NCI-H345 treated with DMSO at 0.1 percent for 48 hours (cell line): ENCODE measurements at regions not wholly inside any gene's neighbourhood (a gene's known extent, or its start where the extent isn't known, plus 50 kb on each side); places are given as distances from the start of the nearest gene placed in this dataset.
"Not testable (repeated sequence)": the region's sequence is repeated elsewhere in the genome, so short reads cannot be mapped to it uniquely, and the experiment has no call there.

Experiments
- DNase-seq: peaks from one replicate; lab custom pipeline; 2025; ENCODE audit not compliant: unreplicated experiment; lab: John Stamatoyannopoulos, UW

GRCh38 chr19:20482721-20483120 is 82.9 kb downstream of the ZNF737 start:
- no peak for DNase-seq

- DNase-seq = no peak
These were observed 83.8 kb downstream of the ZNF737 start for GRCh38 chr19:20481736-20482135.

GRCh38 chr19:20479483-20479882 is 86.1 kb downstream of the ZNF737 start:
- no peak for DNase-seq

- no peak for DNase-seq
These were observed 86.6 kb downstream of the ZNF737 start for GRCh38 chr19:20478936-20479335.

GRCh38 chr19:20472854-20473253 is 92.7 kb downstream of the ZNF737 start:
- DNase-seq = no peak

- DNase-seq = no peak
These were observed 94.2 kb downstream of the ZNF737 start for GRCh38 chr19:20471431-20471830.

- DNase-seq = no peak
These were observed 95.0 kb downstream of the ZNF737 start for GRCh38 chr19:20470345-20471135.

GRCh38 chr19:20466638-20466990 is 99.0 kb downstream of the ZNF737 start:
- DNase-seq = not testable (repeated sequence)

GRCh38 chr19:20465922-20466637 is 99.5 kb downstream of the ZNF737 start:
- DNase-seq = not testable (repeated sequence)

GRCh38 chr19:20453425-20453935 is 112.1 kb downstream of the ZNF737 start:
- no peak for DNase-seq

GRCh38 chr19:20444202-20444885 is 121.2 kb downstream of the ZNF737 start:
- DNase-seq = no peak

GRCh38 chr19:20432266-20432842 is 133.2 kb downstream of the ZNF737 start:
- not testable (repeated sequence) for DNase-seq

GRCh38 chr19:20431826-20432225 is 133.8 kb downstream of the ZNF737 start:
- no peak for DNase-seq

- no peak for DNase-seq
These were observed 142.0 kb downstream of the ZNF737 start for GRCh38 chr19:20423381-20424197.

- no peak for DNase-seq
These were observed 143.1 kb downstream of the ZNF737 start for GRCh38 chr19:20422216-20423205.

GRCh38 chr19:20416661-20417060 is 148.9 kb downstream of the ZNF737 start:
- DNase-seq = no peak

- DNase-seq = no peak
These were observed 151.5 kb downstream of the ZNF737 start for GRCh38 chr19:20414120-20414519.

- no peak for DNase-seq
These were observed 151.9 kb downstream of the ZNF737 start for GRCh38 chr19:20413705-20414104.

GRCh38 chr19:20412846-20413245 is 152.7 kb downstream of the ZNF737 start:
- no peak for DNase-seq
